GM12892 (cell line): ENCODE measurements at regions not wholly inside any gene's neighbourhood (a gene's known extent, or its start where the extent isn't known, plus 50 kb on each side); places are given as distances from the start of the nearest gene placed in this dataset.

Source experiments
- DNase-seq: peaks from one replicate; pipeline ENCODE4 v3.0.0; 2011; ENCODE audit not compliant: insufficient read length
- FAIRE-seq: peaks from 2 replicates; lab custom pipeline; 2011; peaks lifted over from hg19 to GRCh38; lab: Jason Lieb, UNC
- POLR2A ChIP-seq: IDR thresholded peaks from 2 replicates; pipeline ENCODE4 v1.6.1; 2011; ENCODE audit warnings: low read depth, low read length, control low read depth
- POLR2AphosphoS5 ChIP-seq: IDR thresholded peaks from 2 replicates; pipeline ENCODE4 v1.6.1; 2011; ENCODE audit warnings: low read depth, low read length, control low read depth
- TAF1 ChIP-seq: IDR thresholded peaks from 2 replicates; pipeline ENCODE4 v1.6.1; 2011; ENCODE audit warnings: low read depth, mild to moderate bottlenecking, control low read depth, low read length, borderline replicate concordance

DNA sequence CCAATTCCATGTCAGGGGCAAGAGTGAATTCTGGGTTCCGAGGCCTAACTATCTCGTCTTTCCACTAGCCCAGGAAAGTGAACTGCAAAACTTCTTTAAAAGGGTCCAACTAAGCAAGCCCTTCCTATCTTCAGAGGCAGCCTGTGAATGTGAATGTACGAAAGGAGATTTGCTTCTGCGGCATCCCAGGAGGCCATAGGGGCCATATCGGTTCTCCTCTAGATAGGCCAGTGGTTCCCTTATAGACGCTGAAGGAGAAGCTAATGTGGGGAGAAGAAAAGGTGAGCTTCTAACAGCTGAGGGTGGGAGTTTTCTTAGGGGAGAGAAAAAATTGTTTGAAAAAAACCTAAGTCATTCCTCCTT is 128.0 kb upstream of the C1orf174 start:
- DNase-seq (no peak), FAIRE-seq (no peak)
- no peak for TF ChIP-seq POLR2A
- TF ChIP-seq TAF1 = no peak
- no peak for TF ChIP-seq POLR2AphosphoS5

DNA sequence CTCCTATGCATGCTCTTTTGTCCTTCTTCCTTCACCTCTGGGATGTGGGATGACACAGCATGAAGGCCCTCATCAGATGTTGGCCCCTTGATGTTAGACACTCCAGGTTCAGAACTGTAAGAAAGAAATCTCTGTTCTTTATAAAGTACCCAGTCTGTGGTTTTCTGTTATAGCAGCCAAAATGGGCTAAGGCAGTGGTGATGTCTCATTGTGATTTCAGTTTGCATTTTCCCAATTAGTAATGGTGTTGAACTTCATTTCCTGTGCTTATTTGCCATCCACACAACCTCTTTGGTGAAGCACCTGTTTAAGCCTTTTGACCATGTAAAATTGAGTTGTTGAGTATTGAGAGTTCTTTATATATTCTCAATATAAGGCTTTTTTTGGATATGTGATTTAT is 129.3 kb upstream of the C1orf174 start:
- no peak for DNase-seq
- no peak for FAIRE-seq
- no peak for TF ChIP-seq TAF1
- TF ChIP-seq POLR2AphosphoS5 = no peak
- no peak for TF ChIP-seq POLR2A

DNA sequence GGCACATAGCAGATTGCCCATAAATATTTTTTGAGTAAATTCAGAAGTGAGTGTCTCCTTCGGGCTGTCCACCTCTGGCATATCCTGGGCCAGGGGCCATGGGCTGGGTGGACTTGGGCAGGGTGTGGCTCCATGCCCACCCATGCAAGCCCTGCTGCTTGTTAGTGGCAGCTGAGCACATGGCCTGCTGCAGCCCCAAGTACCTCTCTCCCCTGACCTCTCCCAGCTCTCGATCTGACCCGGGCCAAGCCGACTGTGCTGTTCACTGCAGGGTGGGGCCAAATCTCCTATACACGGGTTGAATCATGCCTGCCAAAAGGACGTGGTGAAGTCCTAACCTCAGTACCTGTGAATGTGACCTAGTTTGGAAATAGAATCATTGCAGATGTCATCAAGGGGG is 132.5 kb upstream of the C1orf174 start:
- DNase-seq (no peak), FAIRE-seq (no peak)
- TF ChIP-seq POLR2AphosphoS5 = no peak
- no peak for TF ChIP-seq POLR2A
- no peak for TF ChIP-seq TAF1

DNA sequence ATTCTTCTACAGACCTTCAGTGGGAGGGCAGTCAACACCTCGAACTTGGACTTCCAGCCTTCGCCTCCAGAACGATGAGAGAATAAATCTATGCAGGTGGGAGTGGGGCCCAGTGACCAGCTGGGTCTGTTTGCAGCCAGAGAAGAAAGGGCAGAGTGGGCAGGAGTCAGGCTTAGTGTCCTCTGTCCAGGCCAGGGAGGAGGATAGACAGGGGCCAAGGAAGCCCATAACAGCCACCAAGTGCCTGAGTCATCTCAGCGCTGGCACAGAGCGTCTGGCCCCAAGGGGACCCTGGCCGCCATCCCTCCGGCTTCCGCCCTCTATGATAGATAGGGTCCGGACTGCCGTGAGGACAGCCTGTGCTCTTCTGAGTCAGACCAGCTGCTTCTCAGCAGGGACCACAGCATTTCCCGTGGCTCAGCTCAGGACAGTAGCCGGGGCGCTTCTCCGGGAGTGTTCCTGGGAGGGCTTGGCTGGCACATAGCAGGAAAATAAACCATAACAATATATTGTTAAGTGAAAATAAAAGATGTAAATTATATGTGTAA is 133.1 kb upstream of the C1orf174 start:
- DNase-seq (no peak), FAIRE-seq (no peak)
- TF ChIP-seq TAF1 (no peak), POLR2AphosphoS5 (no peak), POLR2A (no peak)

DNA sequence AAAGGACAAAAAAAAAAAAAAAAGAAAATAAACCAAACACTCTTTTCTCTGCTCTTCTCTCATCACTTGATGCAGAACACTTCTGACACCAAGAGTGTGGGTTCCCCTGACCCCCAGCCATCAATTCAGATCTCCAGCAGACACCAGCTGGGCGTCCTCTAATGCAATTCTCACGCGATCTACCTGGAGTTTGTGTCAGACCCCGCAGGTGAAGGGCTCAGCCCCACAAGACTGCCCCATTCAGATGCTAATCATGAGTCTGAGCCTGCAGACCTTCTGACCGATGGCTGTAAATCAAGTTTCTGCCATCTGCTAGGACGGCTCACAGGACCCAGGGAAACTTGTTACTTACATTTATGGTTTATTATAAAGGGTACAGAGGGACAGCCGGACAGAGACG is 133.6 kb upstream of the C1orf174 start:
- no peak for FAIRE-seq
- TF ChIP-seq POLR2AphosphoS5 = no peak
- TF ChIP-seq POLR2A = no peak
- TF ChIP-seq TAF1 = no peak
- no peak for DNase-seq

DNA sequence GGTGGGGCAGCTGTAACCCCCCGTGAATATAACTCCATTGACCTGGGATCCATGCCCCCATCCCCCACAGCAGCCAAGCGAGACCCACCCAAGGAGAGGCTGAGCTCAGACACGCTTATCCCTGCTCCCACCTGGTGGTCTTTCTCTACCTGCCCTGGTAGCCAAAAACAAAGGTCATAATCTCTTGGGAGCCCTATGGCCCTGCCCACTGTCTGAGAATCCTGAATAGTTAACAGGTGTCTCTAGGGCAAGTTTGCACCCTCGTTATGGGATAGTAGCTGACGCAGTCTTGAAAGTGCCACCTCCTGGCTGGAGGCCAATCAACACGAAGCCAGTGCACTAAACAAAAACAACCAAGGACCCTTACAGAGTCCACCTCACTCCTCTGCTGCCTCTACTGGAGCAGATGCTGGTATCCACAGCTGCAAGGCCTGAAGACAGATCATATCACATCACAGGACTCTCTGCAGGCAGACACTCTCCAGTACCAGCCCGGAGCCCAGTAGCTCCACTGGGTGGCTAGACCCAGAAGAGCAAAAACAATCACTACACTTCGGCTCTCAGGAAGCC is 134.3 kb upstream of the C1orf174 start:
- no peak for TF ChIP-seq POLR2A
- no peak for TF ChIP-seq POLR2AphosphoS5
- TF ChIP-seq TAF1 = no peak
- FAIRE-seq (no peak), DNase-seq (no peak)

DNA sequence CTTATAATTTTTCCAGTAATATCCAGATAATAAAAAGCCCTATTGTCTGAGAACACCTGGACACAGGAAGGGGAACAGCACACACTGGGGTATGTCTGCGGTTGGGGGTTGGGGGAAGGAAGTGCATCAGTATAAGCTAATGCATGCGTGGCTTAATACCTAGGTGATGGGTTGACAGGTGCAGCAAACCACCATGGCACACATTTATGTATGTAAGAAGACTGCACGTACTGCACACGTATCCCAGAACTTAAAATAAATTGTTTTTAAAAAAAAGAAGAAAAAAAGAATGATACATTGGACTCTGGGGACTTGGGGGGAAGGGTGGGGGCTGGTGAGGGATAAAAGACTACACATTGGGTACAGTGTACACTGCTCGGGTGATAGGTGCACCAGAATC is 144.9 kb upstream of the C1orf174 start:
- FAIRE-seq = no peak
- DNase-seq = no peak
- TF ChIP-seq POLR2A = no peak
- TF ChIP-seq POLR2AphosphoS5 = no peak
- no peak for TF ChIP-seq TAF1

DNA sequence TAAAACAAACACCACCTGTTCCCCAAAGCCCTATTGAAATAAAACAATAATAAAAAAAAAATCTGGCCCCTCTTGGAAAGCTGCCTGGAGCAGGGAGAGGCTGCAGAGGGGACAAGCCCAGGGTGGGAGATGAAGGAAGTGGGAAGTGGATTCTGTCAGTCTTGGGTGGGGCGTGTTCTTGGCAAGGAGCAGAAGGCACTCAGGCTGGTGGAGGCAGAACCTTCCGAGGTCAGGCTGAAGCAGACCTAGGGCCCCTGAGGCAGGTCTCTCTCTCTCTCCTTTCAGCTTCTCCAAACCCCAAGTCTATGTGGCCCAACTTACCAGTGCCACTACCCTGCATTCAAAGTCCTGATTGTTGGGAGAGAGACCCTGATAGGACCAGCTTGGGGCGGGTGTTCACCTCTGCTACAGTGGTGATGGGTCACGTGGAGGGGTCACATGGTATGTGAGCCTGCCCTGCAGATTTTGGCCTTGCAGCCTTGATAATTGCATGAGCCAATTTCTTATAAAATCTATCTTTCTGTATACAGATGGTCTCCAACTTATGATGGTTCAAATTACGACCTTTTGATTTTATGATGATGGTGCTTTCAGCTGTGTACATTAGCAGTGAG is 145.4 kb upstream of the C1orf174 start:
- no peak for FAIRE-seq
- no peak for TF ChIP-seq TAF1
- TF ChIP-seq POLR2A = no peak
- no peak for TF ChIP-seq POLR2AphosphoS5
- no peak for DNase-seq

DNA sequence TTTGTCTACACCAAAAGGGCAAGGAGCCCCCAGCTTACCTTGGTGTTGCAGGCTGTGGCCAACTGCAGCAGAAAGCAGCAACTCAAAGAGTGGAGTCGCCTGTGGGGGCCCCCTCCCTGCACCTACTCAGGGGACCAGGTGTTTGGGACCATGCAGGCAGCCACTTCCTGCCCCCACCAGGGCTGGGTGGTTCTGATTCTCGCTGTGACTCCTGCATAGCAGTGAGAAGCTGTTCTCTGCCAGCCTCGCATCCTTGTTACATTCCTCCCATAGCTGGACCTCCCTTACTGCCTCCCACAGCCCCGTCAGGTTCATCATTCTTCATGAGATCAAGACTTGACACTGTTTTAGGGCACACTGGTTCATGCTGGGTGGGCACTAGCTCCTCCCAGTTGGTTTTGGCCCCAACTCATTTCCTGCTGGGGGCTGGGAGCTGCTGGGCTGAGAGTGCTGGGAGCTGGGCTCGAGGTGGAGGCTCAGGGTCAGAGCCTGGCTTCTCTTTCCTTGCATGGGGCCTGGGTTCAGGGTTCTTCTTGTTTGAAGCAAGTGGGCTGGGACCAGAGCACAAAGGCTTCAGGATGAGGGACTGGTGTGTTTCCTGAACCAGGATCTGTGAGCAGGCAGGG is 146.9 kb upstream of the C1orf174 start:
- no peak for DNase-seq
- no peak for TF ChIP-seq TAF1
- TF ChIP-seq POLR2AphosphoS5 = no peak
- no peak for TF ChIP-seq POLR2A
- FAIRE-seq = no peak

DNA sequence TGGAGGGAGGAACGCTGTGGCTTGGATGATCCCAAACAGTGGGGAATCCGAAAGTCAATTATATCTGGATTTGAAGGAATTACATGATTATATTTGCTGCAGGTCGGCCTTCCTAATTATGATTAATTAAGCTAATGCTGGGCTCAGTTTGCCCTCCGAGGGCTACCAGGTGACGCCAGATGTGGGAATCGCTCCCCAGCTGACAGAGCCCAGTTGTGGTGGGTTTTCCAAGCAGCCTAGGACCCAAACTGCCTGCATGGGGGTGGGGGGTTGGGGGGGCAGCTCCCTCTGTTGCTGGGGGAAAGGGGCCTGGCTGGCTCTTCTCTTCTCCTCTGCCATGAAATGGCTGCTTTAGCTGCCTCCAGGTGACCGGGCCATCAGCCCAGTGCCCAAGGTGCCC is 147.6 kb upstream of the C1orf174 start:
- FAIRE-seq = no peak
- no peak for DNase-seq
- no peak for TF ChIP-seq POLR2AphosphoS5
- no peak for TF ChIP-seq POLR2A
- no peak for TF ChIP-seq TAF1

DNA sequence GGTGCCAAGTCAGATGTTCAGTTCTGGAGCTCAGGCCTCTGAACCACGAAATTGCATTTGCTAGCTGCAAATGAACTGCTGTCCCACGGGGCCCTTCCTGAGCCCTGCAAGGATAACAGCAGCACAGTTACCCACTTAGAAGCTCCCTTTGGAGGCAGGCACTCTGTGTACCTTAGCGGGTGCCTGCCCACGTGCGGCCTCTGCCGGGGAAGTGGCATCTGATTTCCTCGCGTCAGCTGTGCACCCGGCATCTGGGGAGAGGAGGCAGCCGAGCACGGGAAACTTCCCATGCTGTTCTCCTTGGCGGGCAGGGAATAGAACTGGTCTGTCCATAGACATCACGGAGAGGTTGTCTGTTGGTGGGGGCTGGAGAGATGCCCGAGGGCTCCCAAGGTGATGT is 148.0 kb upstream of the C1orf174 start:
- TF ChIP-seq POLR2AphosphoS5 = no peak
- TF ChIP-seq POLR2A = no peak
- TF ChIP-seq TAF1 = no peak
- FAIRE-seq = no peak
- DNase-seq = no peak

DNA sequence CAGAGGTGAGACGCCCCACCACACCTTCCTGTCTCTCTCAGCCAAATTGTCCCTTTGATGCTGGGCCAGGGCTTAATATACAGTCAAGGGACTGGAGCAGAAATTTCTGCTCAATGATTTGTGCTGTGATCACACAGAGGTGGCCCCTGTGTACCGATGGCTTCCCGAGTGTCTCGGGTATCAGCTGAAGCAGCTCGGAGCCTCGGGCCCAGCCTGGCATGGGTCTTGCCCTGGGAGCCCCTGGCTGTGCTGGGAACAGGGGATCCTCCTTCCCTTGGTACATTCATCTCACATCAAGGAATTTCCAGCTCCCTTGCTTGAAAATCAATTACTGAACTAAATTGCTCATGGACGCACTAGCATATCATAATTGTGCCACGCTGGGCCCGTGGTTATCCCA is 148.8 kb upstream of the C1orf174 start:
- no peak for DNase-seq

DNA sequence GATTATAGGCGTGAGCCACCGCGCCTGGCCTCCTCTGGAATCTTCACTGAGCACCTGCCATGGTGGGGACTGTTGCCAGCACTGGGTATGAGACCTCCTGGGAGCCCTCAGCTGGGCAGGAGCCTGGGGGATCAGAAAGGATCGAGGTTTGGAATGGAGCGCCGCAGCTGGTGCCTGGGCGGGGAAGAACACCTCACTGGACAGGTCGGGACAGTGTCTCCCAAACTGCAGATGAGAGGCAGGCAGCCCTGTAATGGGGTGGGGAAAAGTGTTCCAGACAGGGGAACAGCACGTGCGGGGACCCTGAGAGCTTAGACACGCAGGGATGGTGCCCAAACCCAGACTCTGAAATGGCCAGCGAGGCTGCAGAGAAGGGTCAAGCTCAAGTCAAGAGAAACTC is 150.9 kb upstream of the C1orf174 start:
- FAIRE-seq (no peak), DNase-seq (no peak)

More for the DNA sequence above, 148.8 kb upstream of the C1orf174 start:
- no peak for FAIRE-seq
- no peak for TF ChIP-seq POLR2AphosphoS5
- TF ChIP-seq POLR2A = no peak
- TF ChIP-seq TAF1 = no peak

More for the DNA sequence above, 150.9 kb upstream of the C1orf174 start:
- no peak for TF ChIP-seq POLR2AphosphoS5
- TF ChIP-seq TAF1 = no peak
- no peak for TF ChIP-seq POLR2A
